ENCODE measurements at regions not wholly inside any gene's neighbourhood (a gene's known extent, or its start where the extent isn't known, plus 50 kb on each side); places are given as distances from the start of the nearest gene placed in this dataset.

- no peak overlapping the region for H3K4me3 ChIP-seq (ENCODE audit: insufficient read depth, low read length, poor library complexity, severe bottlenecking)
- no peak overlapping the region for H3K9ac ChIP-seq (ENCODE audit: low read length)
- no peaks in the 10 kb centered on the region for H3K27me3 ChIP-seq (ENCODE audit: low read length)
- no peaks in the 10 kb centered on the region for H3K9me3 ChIP-seq (ENCODE audit: insufficient read depth, low read length)
- no peaks in the 10 kb centered on the region for H3K79me2 ChIP-seq (ENCODE audit: insufficient read depth, low read length)
- no peaks in the 10 kb centered on the region for H3F3A ChIP-seq (ENCODE audit: insufficient read depth)
- H3K27ac ChIP-seq (ENCODE audit: low read depth, low read length): no peak overlapping the region
- no peak overlapping the region for H3K4me2 ChIP-seq (ENCODE audit: low read depth, low read length, poor library complexity, severe bottlenecking)
- no peaks in the 10 kb centered on the region for H4K20me1 ChIP-seq (ENCODE audit: low read depth, low read length)
- H2AFZ ChIP-seq (ENCODE audit: low read depth, low read length, severe bottlenecking): no peak overlapping the region
- H3K9me2 ChIP-seq (replicated peaks; ENCODE audit: insufficient read depth, low read length): no peaks in the 10 kb centered on the region
- TF ChIP-seq CTCF (IDR thresholded peaks at IDR 0.05; ENCODE audit: insufficient read depth, low read length, poor library complexity, severe bottlenecking) (no peak), EZH2phosphoT487 (conservative IDR thresholded peaks at IDR 0.05; ENCODE audit: low read length) (no peak)
- no peaks in the 10 kb centered on the region for H3K36me3 ChIP-seq (ENCODE audit: low read length)
Observed at GRCh38 chr21:36566644-36567043, 86.7 kb upstream of the CLDN14 start.

GRCh38 chr21:36567216-36567885 is 87.4 kb upstream of the CLDN14 start:
- H3K9me3 ChIP-seq (ENCODE audit: insufficient read depth, low read length): no peaks in the 10 kb centered on the region
- H3F3A ChIP-seq (ENCODE audit: insufficient read depth): no peaks in the 10 kb centered on the region
- no peaks in the 10 kb centered on the region for H3K79me2 ChIP-seq (ENCODE audit: insufficient read depth, low read length)
- TF ChIP-seq EZH2phosphoT487 (conservative IDR thresholded peaks at IDR 0.05; ENCODE audit: low read length): no peak
- no peak for TF ChIP-seq CTCF (IDR thresholded peaks at IDR 0.05; ENCODE audit: insufficient read depth, low read length, poor library complexity, severe bottlenecking)
- no peaks in the 10 kb centered on the region for H4K20me1 ChIP-seq (ENCODE audit: low read depth, low read length)
- H2AFZ ChIP-seq (ENCODE audit: low read depth, low read length, severe bottlenecking): no peak overlapping the region
- H3K27me3 ChIP-seq (ENCODE audit: low read length): no peaks in the 10 kb centered on the region
- no peaks in the 10 kb centered on the region for H3K36me3 ChIP-seq (ENCODE audit: low read length)
- H3K27ac ChIP-seq (ENCODE audit: low read depth, low read length): no peak overlapping the region
- H3K4me2 ChIP-seq (ENCODE audit: low read depth, low read length, poor library complexity, severe bottlenecking): no peak overlapping the region
- H3K4me3 ChIP-seq (ENCODE audit: insufficient read depth, low read length, poor library complexity, severe bottlenecking): no peak overlapping the region
- H3K9ac ChIP-seq (ENCODE audit: low read length): no peak overlapping the region
- H3K9me2 ChIP-seq (replicated peaks; ENCODE audit: insufficient read depth, low read length): no peaks in the 10 kb centered on the region

GRCh38 chr21:36569511-36569910 is 89.6 kb upstream of the CLDN14 start:
- Histone ChIP-seq H3K27me3 (ENCODE audit: low read length) (no peaks in the 10 kb centered on the region), H3K4me3 (ENCODE audit: insufficient read depth, low read length, poor library complexity, severe bottlenecking) (no peak overlapping the region), H3K27ac (ENCODE audit: low read depth, low read length) (no peak overlapping the region), H3K9me3 (ENCODE audit: insufficient read depth, low read length) (no peaks in the 10 kb centered on the region), H3K79me2 (ENCODE audit: insufficient read depth, low read length) (no peaks in the 10 kb centered on the region), H3K36me3 (ENCODE audit: low read length) (no peaks in the 10 kb centered on the region), H2AFZ (ENCODE audit: low read depth, low read length, severe bottlenecking) (no peak overlapping the region), H3K9me2 (replicated peaks; ENCODE audit: insufficient read depth, low read length) (no peaks in the 10 kb centered on the region), H3K9ac (ENCODE audit: low read length) (no peak overlapping the region), H4K20me1 (ENCODE audit: low read depth, low read length) (no peaks in the 10 kb centered on the region), H3K4me2 (ENCODE audit: low read depth, low read length, poor library complexity, severe bottlenecking) (no peak overlapping the region), H3F3A (ENCODE audit: insufficient read depth) (no peaks in the 10 kb centered on the region)
- no peak for TF ChIP-seq CTCF (IDR thresholded peaks at IDR 0.05; ENCODE audit: insufficient read depth, low read length, poor library complexity, severe bottlenecking)
- TF ChIP-seq EZH2phosphoT487 (conservative IDR thresholded peaks at IDR 0.05; ENCODE audit: low read length): no peak
